ENCODE measurements at regions not wholly inside any gene's neighbourhood (a gene's known extent, or its start where the extent isn't known, plus 50 kb on each side); places are given as distances from the start of the nearest gene placed in this dataset.

DNA sequence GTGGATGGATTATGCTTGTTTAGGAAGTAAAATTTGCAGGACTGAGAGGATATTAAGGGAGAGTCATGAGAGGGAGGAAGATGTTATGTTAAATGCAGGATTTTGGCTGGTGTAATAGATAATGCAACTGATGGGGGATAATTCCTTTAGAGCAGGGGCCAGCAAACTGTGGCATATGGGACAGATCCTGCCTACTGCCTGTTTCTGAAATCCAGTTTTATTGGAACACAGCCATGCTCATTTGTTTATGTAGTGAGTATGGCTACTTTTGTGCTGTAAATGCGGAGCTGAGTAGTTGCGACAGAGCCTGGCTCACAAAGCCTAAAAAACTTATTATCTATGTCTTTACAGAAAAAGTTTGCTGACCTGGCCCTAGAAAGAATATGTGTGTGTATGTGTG lies 66.6 kb upstream of the MPPED2 start:
- H3K9me3 Mint-ChIP-seq (ENCODE audit: low read depth, unreplicated experiment), result peaks cover 5% of the 10 kb centered on the region
- intact Hi-C loops (cut with micrococcal nuclease; ENCODE audit: unreplicated experiment), result no loop called here
- TF ChIP-seq, protein P1, sequence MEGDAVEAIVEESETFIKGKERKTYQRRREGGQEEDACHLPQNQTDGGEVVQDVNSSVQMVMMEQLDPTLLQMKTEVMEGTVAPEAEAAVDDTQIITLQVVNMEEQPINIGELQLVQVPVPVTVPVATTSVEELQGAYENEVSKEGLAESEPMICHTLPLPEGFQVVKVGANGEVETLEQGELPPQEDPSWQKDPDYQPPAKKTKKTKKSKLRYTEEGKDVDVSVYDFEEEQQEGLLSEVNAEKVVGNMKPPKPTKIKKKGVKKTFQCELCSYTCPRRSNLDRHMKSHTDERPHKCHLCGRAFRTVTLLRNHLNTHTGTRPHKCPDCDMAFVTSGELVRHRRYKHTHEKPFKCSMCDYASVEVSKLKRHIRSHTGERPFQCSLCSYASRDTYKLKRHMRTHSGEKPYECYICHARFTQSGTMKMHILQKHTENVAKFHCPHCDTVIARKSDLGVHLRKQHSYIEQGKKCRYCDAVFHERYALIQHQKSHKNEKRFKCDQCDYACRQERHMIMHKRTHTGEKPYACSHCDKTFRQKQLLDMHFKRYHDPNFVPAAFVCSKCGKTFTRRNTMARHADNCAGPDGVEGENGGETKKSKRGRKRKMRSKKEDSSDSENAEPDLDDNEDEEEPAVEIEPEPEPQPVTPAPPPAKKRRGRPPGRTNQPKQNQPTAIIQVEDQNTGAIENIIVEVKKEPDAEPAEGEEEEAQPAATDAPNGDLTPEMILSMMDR (IDR thresholded peaks at IDR 0.05; ENCODE audit: unreplicated experiment), result no peak
- H3K4me1 Mint-ChIP-seq (ENCODE audit: low read depth, unreplicated experiment), result no peaks in the 10 kb centered on the region
- H3K27me3 Mint-ChIP-seq (ENCODE audit: unreplicated experiment), result peaks cover 13% of the 10 kb centered on the region
- BruUV-seq (replicated peaks), result no TSS peak
- H3K36me3 Mint-ChIP-seq (ENCODE audit: insufficient read depth, unreplicated experiment), result no peaks in the 10 kb centered on the region
- no peak overlapping the region for H3K27ac Mint-ChIP-seq (ENCODE audit: unreplicated experiment)
- CTCF ChIA-PET, result no interaction called here
- no peak for DNase-seq
- no peak overlapping the region for H3K4me3 Mint-ChIP-seq (ENCODE audit: low read depth, unreplicated experiment)

DNA sequence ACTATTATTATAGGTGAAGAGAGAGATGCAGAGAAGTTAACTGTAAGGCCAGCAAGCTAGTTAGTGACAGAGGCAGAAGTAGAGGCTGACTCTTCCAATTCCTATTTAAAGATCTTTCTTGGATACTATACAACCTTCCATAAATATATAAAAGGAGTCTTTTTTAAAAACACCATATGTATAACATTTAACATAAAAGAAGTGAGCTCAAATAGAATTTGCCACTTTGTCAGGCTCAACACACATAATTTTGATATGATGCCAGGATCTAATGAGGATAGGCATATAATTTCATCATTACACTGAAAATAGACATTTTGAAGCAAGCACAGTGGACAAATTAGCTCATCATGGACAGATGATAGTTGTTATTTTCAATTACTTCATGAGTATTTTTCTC lies 64.1 kb upstream of the MPPED2 start:
- intact Hi-C loops (cut with micrococcal nuclease; ENCODE audit: unreplicated experiment), result no loop called here
- Mint-ChIP-seq H3K9me3 (ENCODE audit: low read depth, unreplicated experiment) (peaks cover 5% of the 10 kb centered on the region), H3K27me3 (ENCODE audit: unreplicated experiment) (peaks cover 13% of the 10 kb centered on the region), H3K4me1 (ENCODE audit: low read depth, unreplicated experiment) (no peaks in the 10 kb centered on the region), H3K27ac (ENCODE audit: unreplicated experiment) (no peak overlapping the region), H3K36me3 (ENCODE audit: insufficient read depth, unreplicated experiment) (no peaks in the 10 kb centered on the region), H3K4me3 (ENCODE audit: low read depth, unreplicated experiment) (no peak overlapping the region)
- TF ChIP-seq, protein P1 (IDR thresholded peaks at IDR 0.05; ENCODE audit: unreplicated experiment), result no peak
- DNase-seq, result no peak
- BruUV-seq (replicated peaks), result no TSS peak
- CTCF ChIA-PET, result no interaction called here

All from Calu3 (cell line).